ENCODE measurements at regions not wholly inside any gene's neighbourhood (a gene's known extent, or its start where the extent isn't known, plus 50 kb on each side); places are given as distances from the start of the nearest gene placed in this dataset.
"Not testable (repeated sequence)": the region's sequence is repeated elsewhere in the genome, so short reads cannot be mapped to it uniquely, and the experiment has no call there.

DNA sequence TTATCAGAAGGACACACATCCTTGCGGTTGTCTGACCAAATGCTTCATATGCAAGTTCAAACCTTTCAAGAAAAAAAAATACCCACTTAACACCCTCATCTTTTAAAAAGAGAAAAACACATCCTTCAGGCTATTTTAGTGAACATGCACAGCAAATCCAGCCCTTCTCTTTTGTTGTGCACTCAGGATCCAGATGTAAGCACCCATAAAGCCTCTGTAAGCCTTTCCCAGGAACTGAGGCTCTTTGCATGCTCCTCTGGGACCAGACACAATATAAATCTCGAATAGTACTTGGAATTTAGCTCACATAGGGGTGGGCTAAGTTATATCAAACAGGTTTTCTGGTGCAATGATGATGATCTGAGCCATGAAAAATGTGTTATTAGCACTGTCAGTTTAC is 308.8 kb upstream of the FAM98A start:
- no peak for DNase-seq

DNA sequence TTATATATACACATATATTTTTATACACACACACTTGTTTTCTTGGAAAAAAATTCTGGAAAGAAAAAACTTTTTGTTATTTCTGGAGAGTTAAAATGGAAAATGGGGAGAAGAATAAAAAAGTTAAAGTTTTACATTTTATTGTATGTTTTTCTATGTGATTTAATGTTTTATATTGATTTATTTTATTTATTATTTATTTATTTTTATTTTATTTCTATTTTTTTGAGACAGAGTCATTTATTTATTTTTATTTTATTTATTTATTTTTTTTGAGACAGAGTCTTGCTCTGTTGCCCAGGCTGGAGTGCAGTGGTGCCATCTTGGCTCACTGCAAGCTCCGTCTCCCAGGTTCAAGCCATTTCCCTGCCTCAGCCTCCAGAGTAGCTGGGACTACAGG is 307.0 kb upstream of the FAM98A start:
- DNase-seq = not testable (repeated sequence)

DNA sequence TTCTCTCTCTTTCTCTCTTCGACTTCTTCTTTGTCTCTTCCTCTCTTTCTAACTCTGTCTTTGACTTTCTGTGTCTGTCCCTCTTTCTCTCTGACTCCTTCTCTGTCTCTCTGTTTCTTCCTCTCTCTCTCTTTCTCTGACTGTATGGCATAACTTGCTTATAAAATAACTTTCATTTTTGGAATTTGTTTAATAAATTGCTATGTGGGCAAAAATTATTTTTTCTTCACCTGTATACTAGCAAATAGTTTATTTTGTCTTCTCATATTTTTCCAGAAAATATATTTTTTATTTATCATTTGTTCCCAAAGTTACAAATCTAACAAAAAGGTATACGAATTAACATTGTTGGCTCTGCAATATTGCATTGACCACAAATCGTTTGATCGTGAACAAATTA is 305.7 kb upstream of the FAM98A start:
- DNase-seq = no peak

DNA sequence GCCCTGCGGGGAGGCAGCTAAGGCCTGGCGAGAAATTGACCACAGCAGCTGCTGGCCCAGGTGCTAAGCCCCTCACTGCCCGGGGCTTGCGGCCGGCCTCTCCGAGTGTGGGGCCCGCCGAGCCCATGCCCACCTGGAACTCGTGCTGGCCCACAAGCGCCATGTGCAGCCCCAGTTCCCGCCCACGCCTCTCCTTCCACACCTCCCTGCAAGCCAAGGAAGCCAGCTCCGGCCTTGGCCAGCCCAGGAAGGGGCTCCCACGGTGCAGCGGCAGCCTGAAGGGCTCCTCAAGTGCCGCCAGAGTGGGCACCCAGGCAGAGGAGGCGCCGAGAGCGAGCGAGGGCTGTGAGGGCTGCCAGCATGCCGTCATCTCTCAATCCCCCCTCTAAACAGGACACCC is 304.6 kb upstream of the FAM98A start:
- DNase-seq = no peak

DNA sequence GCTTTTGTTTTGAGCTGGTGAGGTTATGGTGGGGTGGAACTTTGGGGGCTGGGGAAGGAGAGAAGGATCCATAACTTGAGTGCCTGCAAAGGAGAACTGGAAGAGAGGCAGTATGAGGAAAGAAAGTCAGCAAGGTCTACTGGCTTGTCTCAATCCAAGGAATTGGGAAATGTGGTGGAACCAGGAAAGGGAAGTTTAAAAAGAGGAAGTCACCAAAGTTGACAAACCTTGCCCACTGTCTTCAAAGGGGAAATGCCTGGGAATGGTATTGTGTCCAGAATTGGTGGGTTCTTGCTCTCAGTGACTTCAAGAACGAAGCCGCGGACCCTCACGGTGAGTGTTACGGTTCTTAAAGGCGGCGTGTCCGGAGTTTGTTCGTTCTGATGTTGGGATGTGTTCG is 304.1 kb upstream of the FAM98A start:
- peak; percentile 25 to 52 for DNase-seq

DNA sequence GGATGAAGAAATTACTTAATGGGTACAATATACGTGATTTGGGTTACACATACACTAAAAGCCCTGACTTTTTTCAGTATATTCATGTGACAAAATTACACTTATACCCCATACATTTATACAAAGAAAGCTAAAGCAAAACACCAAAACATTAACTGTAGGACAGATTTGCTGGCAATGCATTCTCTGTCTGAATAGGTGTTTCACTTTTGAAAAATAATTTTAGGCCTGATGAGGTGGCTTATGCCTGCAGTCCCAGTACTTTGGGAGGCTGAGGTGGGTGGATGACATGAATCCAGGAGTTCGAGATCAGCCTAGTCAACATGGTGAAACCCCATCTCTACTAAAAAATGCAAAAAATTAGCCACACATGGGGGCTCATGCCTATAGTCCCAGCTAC is 301.5 kb upstream of the FAM98A start:
- DNase-seq = no peak

DNA sequence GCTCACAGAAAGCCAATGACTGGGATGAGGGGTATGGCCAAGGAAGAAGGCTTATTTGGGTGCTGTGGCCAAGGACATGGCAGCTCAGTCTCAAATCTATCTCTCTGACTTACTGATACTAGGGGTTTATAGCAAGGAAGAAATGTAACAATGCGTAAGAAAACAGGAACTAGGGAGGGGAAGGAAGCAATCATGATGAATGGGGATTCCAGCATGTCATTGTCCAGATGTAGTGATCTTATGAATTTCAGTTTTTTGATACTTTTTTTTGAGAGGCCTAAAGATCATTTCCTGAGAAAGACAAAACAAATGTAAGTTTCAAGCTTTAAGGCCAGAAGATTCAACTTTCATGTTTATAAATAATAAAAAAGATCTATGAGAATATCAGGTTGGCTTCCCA is 298.6 kb upstream of the FAM98A start:
- DNase-seq = peak; percentile 11 to 44

DNA sequence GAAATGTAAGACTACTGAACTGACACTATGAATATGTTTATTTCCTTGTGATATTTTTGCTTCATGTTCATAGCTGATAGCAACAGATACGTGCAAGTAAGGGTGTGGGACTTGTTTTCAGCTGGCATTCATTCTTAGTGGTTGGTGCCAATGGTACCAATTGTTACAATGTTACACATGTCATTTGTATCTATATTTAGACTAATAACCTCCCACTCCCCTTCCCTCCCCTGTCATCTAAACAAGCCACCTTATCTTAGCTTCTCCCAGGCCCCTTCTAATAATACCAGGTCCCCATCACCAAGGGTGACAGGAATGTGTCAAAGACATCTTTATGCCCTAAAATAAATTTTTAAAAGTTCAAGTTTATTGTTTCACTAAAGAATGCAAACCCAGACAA is 294.7 kb upstream of the FAM98A start:
- DNase-seq = no peak

DNA sequence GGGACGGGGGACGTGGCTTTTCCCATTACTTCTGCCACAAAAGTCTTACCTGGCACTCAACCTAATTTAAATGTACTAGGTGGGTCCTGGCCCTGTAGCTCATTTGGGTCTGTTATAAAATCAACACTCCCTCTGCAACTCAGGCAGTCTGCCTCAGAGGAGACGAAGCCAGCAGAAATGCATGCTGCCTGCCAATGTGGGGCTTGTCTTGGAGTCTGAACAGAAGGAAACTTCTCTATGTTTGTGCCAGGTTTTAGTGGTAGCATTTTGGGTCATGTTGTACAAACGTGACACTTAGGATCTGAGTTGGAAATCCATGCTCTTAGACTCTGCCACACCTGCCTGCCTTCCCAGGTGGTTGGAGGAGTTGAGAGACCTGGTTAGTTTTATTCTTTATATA is 292.5 kb upstream of the FAM98A start:
- DNase-seq = no peak

DNA sequence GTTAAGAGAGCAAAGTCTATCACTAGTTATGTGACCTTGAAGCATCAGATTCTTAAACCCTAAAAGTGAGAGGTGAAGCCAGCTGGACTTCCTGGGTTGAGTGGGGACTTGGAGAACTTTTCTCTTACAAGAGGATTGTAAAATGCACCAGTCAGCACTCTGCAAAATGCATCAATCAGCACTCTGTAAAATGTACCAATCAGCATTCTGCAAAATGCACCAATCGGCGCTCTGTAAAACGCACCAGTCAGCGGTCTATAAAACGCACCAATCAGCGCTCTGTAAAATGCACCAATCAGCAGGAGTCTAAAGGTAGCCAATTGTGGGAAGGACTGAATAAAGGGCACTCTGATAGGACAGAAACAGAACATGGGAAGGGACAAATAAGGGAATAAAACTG is 291.6 kb upstream of the FAM98A start:
- no peak for DNase-seq

DNA sequence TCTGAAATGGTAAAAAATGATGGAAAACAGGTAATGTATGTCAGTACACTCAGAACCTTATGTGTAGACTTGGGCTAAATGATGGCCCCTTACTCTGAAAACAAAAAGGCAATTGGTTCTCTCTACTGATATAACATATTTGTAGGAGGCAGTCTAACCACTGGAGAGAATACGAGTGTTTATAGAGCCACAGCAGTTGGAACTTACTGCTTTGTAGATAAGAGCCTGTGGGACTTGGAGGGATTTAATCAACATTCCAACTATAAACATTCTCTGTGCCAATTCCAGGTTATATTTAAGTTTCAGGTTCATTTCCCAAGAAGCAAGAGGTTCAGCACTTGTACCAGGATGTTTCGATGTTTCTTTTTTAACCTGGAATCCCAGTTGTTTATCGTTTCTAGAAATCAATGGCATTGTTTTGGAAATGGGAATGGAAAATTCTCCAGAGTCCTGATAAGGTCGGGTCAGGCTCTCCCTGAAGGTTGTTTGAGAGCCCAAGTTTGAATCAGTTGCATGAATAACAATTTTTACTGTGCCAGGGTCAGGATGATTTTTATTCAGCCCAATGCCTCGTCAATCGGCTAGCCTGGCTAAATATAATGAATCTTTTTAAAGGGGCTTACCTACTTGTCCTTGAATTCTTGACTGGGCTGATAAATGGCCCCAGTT is 278.4 kb upstream of the FAM98A start:
- DNase-seq = no peak

DNA sequence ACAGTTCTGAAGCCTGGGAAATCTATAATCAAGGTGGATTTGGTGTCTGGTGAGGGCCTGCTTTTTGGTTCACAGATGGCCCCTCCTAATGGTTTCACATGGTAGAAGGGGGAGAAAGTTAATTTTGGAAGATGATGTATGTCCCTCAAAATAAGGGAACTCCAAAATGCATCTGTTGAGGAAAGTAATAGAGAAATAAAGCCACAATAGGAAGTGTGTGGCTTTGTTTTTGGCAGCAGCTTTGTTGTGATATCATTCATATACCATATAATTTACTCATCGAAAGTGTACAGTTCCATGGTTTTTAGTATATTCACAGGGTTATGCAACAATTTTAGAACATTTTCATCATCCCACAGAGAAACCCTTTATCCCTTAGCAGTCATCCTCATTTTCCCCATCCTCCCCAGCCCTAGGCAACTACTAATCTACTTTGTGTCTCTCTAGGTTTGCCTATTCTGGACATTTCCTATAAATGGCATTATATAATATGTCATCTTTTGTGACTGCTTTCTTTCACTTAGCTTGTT is 274.0 kb upstream of the FAM98A start:
- no peak for DNase-seq

DNA sequence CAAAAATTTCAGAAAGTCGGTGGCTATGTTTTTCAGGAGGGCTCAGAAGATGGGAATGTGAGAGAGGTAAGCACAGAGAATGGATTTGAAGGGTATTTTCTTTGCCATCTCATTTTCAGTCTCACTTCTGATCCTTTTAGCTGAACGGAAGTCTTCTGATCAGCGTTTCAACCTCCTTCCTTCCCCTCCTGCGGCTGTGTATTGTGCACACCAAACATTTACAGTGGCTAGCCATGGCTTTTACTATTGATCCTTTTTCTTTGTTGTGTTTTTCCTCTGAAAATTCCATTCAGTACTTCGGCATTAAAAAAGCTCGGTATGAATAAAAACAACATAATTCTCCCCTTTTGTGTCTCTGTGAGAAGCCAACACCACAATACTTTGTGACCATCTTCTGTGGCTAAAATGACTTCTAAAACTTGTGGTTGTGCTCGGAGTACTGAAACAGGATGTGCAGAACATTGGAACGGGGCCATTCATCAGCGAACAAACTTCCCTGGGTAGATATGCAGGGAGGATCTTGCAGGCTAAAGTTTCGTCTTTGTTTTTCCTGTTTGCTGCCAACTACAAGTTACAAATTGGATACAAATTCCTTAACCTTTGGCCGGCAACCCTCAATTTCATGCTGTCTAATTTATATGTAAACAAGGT is 260.8 kb upstream of the FAM98A start:
- DNase-seq = no peak

DNA sequence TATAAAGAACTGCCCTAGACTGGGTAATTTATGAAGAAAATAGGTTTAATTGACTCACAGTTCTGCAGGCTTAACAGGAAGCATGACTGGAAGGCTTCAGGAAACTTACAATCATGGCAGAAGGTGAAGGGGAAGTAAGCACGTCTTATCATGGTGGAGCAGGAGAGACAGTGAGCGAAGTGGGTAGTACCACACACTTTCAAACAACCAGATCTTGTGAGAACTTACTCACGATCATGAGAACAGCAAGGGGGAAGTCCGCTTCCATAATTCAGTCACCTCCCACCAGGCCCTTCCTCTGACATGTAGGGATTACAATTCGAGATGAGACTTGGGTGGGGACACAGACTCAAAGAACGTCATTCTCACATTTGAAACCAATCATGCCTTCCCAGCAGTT is 260.1 kb upstream of the FAM98A start:
- DNase-seq = no peak

DNA sequence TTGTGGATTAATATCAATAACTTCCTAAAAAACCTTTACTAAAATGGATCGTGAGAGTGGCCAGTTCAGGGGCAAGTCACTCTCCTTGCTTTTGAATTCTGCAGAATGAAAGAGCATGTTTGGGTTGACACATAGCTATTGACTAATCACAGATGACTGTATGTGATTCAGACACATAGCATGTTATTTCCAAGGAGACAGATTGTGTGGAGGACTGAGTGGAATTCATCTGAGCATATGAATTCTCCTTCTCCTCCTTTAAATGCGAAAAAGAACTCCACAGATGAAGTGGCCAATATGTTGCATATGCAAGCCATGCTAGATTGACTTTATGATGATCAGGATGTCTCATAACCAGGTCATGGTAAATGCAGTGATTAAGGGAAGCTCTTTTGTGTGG is 249.4 kb upstream of the FAM98A start:
- DNase-seq = no peak

DNA sequence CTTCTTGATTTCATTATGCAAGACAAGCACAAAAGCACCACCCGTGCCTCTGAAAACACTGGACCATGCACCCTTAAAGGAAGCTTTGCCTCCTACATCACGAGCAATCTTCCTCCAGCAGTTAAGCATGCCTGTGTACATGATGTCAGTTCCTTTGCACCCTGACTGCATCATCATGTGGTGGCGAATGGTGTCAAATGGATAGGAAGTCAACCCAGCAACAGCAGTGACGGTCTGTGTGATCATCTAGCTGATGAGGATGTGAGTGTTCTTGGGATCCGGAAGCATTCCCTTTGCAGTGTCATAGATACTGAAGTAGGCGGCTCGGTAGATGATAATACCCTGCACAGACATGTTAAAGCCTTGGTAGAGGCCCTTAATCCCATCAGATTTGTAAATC is 240.7 kb upstream of the FAM98A start:
- no peak for DNase-seq

DNA sequence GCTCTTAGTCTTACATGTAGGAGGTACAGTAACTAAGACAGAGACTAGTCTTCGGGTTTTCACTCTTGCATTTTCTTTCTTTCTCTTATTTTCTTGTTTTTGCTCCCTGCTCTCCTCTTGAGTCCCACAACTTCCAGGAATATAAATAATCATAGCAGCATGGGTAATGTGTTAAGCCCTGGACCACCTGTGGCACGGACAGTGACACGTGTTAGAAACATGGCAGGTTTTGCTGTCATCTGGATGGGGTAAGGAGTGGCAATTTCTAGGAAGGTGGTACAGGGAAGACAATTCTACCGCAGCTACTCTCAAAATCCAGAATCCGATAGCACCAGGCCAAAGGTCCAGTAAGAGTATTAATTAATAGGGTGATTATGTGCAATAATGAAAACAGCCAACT is 237.5 kb upstream of the FAM98A start:
- DNase-seq = no peak

DNA sequence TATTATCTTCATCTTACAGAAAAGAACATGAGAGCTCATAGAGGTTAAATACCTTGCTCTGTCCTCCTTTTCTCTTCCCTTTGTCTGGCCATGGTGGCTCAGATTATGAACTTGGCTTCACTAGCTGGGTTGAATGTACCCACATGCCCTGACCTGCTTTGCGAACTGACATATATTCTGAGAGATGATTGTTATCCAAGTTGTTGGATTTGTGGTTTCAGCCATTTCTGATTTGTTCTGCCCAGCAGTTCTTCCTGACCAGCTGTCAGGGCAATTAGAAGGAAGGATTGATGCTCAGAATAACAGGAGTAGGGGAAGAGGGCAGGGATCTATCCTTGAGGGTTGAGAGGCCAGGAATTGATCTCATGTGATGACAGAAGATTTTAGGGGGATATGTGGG is 236.8 kb upstream of the FAM98A start:
- no peak for DNase-seq

DNA sequence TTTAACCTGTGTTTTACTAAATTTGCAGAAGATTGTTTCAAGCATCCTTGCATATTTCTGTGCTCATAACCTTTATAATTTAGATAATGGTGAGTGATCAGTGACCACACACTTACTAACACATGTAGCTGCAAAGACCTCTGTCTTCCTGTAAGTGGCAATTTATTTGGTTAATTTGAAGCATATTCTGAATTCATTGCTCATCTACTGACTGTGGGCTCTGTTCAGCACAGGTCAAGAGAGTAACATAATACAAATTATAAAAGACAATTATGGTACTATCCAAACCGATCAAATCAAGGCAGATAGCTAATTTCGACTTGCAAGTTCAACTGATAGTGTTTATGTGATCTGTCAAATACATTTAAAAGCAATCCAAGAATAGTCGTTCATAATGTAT is 223.9 kb upstream of the FAM98A start:
- no peak for DNase-seq

DNA sequence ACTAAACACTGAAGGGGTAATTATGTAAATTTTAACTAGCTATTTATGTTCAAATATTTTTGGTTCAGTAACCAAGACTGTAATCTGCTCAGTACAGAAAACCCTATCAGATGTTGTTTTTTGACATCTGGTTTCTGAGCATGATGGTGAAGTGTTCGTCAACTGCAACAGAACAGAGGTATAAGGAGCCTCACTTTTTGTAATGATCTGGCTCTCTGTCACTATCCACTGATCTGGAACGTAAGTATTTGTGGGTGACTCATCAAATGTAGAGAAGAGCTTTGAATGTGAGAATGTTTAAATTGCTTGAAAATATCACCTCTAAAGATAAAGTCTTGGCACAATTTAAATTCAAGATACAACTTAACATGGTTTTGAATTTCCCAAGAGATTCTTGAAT is 213.6 kb upstream of the FAM98A start:
- no peak for DNase-seq

DNA sequence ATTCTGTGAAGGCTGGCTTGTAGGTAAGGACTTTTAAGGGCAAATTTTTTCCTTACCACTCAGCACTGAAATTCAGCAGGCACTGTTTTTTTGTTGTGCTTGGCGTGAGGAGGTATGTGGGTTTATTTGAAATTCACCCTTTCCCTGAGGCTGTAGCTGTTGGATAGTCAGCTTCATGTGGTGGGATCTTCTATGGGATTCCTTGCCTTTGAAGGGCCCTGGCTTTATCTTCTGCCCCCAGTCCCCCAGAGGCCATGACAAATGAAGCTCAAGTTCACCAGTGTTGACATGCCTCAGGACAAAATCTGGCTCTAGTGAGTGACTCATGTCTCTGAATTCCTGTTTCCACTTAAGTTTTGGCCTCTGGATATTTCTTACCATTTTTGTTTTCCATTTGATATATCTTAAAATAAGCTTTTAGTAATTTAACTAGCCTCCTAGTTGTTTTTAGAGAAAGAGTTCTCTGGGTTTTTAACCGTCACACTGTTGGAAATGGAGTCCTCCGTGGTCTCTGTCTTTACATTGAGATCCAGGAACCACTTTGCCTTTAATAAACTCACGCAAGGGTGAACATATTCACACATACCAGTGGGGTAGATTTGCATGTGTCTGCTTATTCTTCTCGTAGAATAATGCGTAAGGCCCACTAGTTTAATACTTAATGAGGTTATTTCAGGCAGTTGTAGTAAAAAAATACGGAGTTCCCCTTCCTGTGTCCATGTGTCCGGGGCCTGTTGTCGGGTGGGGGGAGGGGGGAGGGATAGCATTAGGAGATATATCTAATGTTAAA is 211.1 kb upstream of the FAM98A start:
- no peak for DNase-seq

DNA sequence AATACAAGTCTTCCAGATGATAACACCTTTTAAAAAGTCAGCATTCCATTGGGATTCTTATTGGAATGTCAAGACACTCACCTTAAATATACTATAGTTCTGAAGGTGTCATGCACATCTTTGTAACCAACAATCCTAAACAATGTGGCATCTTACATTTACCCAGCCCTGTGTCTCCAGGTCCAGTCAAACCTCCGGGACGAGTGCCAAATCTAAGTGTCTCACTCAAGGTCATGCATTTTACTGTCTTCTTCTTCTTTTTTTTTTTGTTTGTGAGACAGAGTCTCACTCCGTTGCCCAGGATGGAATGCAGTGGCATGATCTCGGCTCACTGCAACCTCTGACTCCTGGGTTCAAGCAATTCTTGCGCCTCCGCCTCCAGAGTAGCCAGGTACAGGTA is 206.9 kb upstream of the FAM98A start:
- DNase-seq = no peak

DNA sequence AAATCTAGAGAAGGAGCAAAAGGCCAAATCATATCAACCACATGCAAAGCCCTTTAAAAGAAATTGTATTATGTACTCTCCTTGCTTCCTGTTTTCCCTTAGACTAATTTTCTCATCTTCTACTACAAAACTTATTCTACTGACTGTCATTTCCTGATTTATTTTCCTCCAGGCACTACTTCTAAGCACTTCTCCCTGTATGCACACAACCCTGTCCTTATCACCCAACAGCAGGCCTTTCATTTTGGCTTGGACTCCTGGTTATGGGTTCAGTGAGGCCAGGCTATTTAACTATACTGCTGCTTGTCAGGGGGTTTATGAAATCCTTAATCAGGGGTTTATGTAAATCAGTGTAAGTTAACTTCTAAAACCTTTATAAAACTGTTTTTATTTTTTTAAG is 205.1 kb upstream of the FAM98A start:
- DNase-seq = no peak

DNA sequence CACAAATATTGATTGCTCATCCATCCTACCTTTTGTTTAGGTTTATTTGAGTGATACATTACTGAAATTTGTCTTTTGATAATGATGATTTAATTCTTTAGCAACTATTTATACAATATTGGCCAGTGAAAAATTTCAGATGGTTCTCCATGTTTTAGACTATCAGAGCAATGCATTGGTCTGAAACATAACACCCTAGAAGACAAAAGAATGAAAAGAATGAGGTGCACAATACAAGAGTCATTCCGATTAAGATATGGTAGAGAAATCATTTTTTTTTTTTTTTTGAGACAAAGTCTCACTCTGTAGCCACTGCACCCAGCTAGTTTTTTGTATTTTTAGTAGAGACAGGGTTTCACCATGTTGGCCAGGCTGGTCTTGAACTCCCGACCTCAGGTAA is 197.4 kb upstream of the FAM98A start:
- DNase-seq = no peak

Data from inflammatory macrophage treated with lipopolysaccharide for 1 hour (primary cell).